Peyer's patch (tissue), 4 donors: ENCODE measurements at regions not wholly inside any gene's neighbourhood (a gene's known extent, or its start where the extent isn't known, plus 50 kb on each side); places are given as distances from the start of the nearest gene placed in this dataset.
"Not testable (repeated sequence)": the region's sequence is repeated elsewhere in the genome, so short reads cannot be mapped to it uniquely, and the experiment has no call there.

Source experiments
- POLR2A ChIP-seq, 2 donors: fragments of 450-650 bp; IDR thresholded peaks; one replicate each; pipeline ENCODE4 v1.5.1; 2017; ENCODE audit warnings: antibody characterized with exemption in 2 of 2, mild to moderate bottlenecking in 2 of 2, moderate library complexity in 2 of 2
- TF ChIP-seq, protein P1 (sequence below), 6 experiments: fragments of 450-650 bp in 4 of 6; fragments of 200-600 bp in 2 of 6; sonication (generic) in 1 of 6; IDR thresholded peaks; one replicate each; pipeline ENCODE4 v1.5.1; 2017 to 2019; ENCODE audit warnings: antibody characterized with exemption in 6 of 6, mild to moderate bottlenecking in 3 of 6, moderate library complexity in 1 of 6

DNA sequence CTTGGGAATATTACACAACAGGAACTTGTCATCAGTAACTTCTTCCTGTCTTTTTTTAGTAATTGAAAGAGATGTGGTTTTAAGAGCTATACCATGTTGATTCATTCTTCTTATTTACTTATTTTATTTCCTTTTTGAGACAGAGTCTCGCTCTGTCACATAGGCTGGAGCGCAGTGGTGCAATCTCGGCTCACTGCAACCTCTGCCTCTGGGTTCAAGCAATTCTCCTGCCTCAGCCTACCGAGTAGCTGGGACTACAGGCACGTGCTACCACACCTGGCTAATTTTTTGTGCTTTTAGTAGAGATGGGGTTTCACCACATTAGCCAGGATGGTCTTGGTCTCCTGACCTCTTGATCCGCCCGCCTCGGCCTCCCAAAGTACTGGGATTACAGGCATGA, 1326.6 kb downstream of the DSC3 start:
- not testable (repeated sequence) for TF ChIP-seq POLR2A (IDR thresholded peaks at IDR 0.05)
- TF ChIP-seq, protein P1, sequence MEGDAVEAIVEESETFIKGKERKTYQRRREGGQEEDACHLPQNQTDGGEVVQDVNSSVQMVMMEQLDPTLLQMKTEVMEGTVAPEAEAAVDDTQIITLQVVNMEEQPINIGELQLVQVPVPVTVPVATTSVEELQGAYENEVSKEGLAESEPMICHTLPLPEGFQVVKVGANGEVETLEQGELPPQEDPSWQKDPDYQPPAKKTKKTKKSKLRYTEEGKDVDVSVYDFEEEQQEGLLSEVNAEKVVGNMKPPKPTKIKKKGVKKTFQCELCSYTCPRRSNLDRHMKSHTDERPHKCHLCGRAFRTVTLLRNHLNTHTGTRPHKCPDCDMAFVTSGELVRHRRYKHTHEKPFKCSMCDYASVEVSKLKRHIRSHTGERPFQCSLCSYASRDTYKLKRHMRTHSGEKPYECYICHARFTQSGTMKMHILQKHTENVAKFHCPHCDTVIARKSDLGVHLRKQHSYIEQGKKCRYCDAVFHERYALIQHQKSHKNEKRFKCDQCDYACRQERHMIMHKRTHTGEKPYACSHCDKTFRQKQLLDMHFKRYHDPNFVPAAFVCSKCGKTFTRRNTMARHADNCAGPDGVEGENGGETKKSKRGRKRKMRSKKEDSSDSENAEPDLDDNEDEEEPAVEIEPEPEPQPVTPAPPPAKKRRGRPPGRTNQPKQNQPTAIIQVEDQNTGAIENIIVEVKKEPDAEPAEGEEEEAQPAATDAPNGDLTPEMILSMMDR (IDR thresholded peaks at IDR 0.05), result not testable (repeated sequence)
